Trophoblast cell (in vitro differentiated cells and primary cell): ENCODE measurements at regions not wholly inside any gene's neighbourhood (a gene's known extent, or its start where the extent isn't known, plus 50 kb on each side); places are given as distances from the start of the nearest gene placed in this dataset.

ENCODE experiments used
- DNase-seq, 2 donors: peaks; one replicate each; pipeline ENCODE4 v3.0.0-alpha.2; 2016
- H2AFZ ChIP-seq: 2 replicates; pipeline ENCODE4 v1.6.1; 2013; ENCODE audit warnings: low read length, moderate library complexity, mild to moderate bottlenecking; ENCODE audit not compliant: insufficient read depth, poor library complexity
- H2AK5ac ChIP-seq: 2 replicates; pipeline ENCODE4 v1.6.1; 2013; ENCODE audit warnings: mild to moderate bottlenecking, low read length
- H2BK120ac ChIP-seq: 2 replicates; pipeline ENCODE4 v1.6.1; 2013; ENCODE audit warnings: low read length, mild to moderate bottlenecking, moderate library complexity; ENCODE audit not compliant: insufficient read depth, poor library complexity
- H2BK12ac ChIP-seq: 2 replicates; pipeline ENCODE4 v1.6.1; 2013; ENCODE audit warnings: mild to moderate bottlenecking, low read length, moderate library complexity
- H2BK5ac ChIP-seq: 2 replicates; pipeline ENCODE4 v1.6.1; 2013; ENCODE audit warnings: low read length, low read depth, moderate library complexity, mild to moderate bottlenecking; ENCODE audit not compliant: poor library complexity
- H3K14ac ChIP-seq: 2 replicates; pipeline ENCODE4 v1.6.1; 2013; ENCODE audit warnings: mild to moderate bottlenecking, low read length
- H3K18ac ChIP-seq: 2 replicates; pipeline ENCODE4 v1.6.1; 2013; ENCODE audit warnings: mild to moderate bottlenecking, low read length
- H3K23ac ChIP-seq: 2 replicates; pipeline ENCODE4 v1.6.1; 2013; ENCODE audit warnings: low read length
- H3K27ac ChIP-seq: 2 replicates; pipeline ENCODE4 v1.5.1; 2013; ENCODE audit warnings: low read depth, mild to moderate bottlenecking, inconsistent platforms, low read length, moderate library complexity
- H3K27me3 ChIP-seq: 2 replicates; pipeline ENCODE4 v1.6.1; 2013; ENCODE audit warnings: inconsistent platforms, mild to moderate bottlenecking, low read length, moderate library complexity; ENCODE audit not compliant: insufficient read depth
- H3K36me3 ChIP-seq, 2 experiments: 1 replicate in 1 of 2; 2 replicates in 1 of 2; pipeline ENCODE4 v1.6.1; 2013; ENCODE audit warnings: low read length in 2 of 2, mild to moderate bottlenecking in 2 of 2, moderate library complexity in 1 of 2; ENCODE audit not compliant: insufficient read depth in 2 of 2, control insufficient read depth in 1 of 2
- H3K4ac ChIP-seq: 2 replicates; pipeline ENCODE4 v1.6.1; 2013; ENCODE audit warnings: low read depth, mild to moderate bottlenecking, low read length, moderate library complexity
- H3K4me1 ChIP-seq, 2 experiments: 1 replicate in 1 of 2; 2 replicates in 1 of 2; pipeline ENCODE4 v1.6.1; 2013; ENCODE audit warnings: low read length in 2 of 2, mild to moderate bottlenecking in 2 of 2, moderate library complexity in 1 of 2; ENCODE audit not compliant: insufficient read depth in 2 of 2, control insufficient read depth in 1 of 2
- H3K4me2 ChIP-seq: 2 replicates; pipeline ENCODE4 v1.6.1; 2013; ENCODE audit warnings: inconsistent platforms, mild to moderate bottlenecking, low read length, moderate library complexity
- H3K4me3 ChIP-seq: 2 replicates; pipeline ENCODE4 v1.5.1; 2013; ENCODE audit warnings: mild to moderate bottlenecking, low read depth, low read length, inconsistent platforms
- H3K79me1 ChIP-seq: one replicate; pipeline ENCODE4 v1.6.1; 2013; ENCODE audit warnings: low read length
- H3K79me2 ChIP-seq: 2 replicates; pipeline ENCODE4 v1.6.1; 2013; ENCODE audit warnings: low read length, mild to moderate bottlenecking; ENCODE audit not compliant: control insufficient read depth, insufficient read depth, poor library complexity
- H3K9ac ChIP-seq: 2 replicates; pipeline ENCODE4 v1.6.1; 2013; ENCODE audit warnings: mild to moderate bottlenecking, low read length
- H3K9me3 ChIP-seq: 2 replicates; pipeline ENCODE4 v1.6.1; 2013; ENCODE audit warnings: low read depth, mild to moderate bottlenecking, control low read depth, inconsistent platforms, low read length; ENCODE audit not compliant: insufficient read depth
- H4K12ac ChIP-seq: 2 replicates; pipeline ENCODE4 v1.6.1; 2013; ENCODE audit warnings: low read depth, mild to moderate bottlenecking, low read length, moderate library complexity
- H4K8ac ChIP-seq: 2 replicates; pipeline ENCODE4 v1.6.1; 2013; ENCODE audit warnings: low read depth, mild to moderate bottlenecking, low read length, moderate library complexity
- H4K91ac ChIP-seq: one replicate; pipeline ENCODE4 v1.6.1; 2013; ENCODE audit warnings: low read depth, mild to moderate bottlenecking, low read length, moderate library complexity
- WGBS: extraction: QIAGEN DNeasy Blood & Tissue Kit; methylation state at CpG from one replicate; pipeline ENCODE4 v1.1.7; 2013; ENCODE audit warnings: missing lambda C conversion rate; ENCODE audit not compliant: insufficient read length, insufficient coverage; ENCODE audit errors: extremely low coverage; 5-methylcytosine and 5-hydroxymethylcytosine counted together

DNA sequence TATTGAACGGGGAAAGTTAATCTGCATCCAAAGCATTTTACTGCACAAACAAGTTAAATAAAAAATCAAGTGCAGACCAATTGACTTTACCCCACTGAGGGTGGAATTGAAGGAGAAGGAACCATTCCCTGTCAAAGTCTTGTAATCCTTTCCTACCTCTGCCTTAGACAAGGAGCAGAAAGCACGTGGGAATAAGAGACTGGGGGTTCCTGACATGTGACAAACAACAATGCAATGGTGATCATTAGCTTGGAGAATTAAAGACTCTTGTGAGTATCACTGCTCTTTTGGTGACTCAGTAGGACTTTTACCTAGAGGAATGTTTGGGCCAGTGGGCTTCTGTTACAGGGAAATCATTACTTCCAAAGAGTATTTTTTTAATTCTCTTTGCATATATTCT lies 779.5 kb downstream of the TLR4 start:
- no peaks in the 10 kb centered on the region for H3K4me1 ChIP-seq
- no peaks in the 10 kb centered on the region for H3K27me3 ChIP-seq
- H4K8ac ChIP-seq, result no peak overlapping the region
- no CpG with 5 or more reads among the region's 2 CpGs for WGBS
- no peak overlapping the region for H3K18ac ChIP-seq
- no peaks in the 10 kb centered on the region for H3K9me3 ChIP-seq
- no peak overlapping the region for H2AFZ ChIP-seq
- H3K27ac ChIP-seq, result no peak overlapping the region
- H3K36me3 ChIP-seq, result no peaks in the 10 kb centered on the region
- H2BK120ac ChIP-seq, result no peak overlapping the region
- H3K79me2 ChIP-seq, result no peaks in the 10 kb centered on the region
- no peak overlapping the region for H3K23ac ChIP-seq
- no peak overlapping the region for H2BK5ac ChIP-seq
- H2AK5ac ChIP-seq, result no peak overlapping the region
- H2BK12ac ChIP-seq, result no peak overlapping the region
- no peak overlapping the region for H3K14ac ChIP-seq
- no peak overlapping the region for H3K9ac ChIP-seq
- H4K12ac ChIP-seq, result no peak overlapping the region
- no peak overlapping the region for H3K4me2 ChIP-seq
- no peak overlapping the region for H3K4me3 ChIP-seq
- H4K91ac ChIP-seq, result no peak overlapping the region
- no peaks in the 10 kb centered on the region for H3K79me1 ChIP-seq
- H3K4ac ChIP-seq, result no peak overlapping the region
- no peak for DNase-seq

DNA sequence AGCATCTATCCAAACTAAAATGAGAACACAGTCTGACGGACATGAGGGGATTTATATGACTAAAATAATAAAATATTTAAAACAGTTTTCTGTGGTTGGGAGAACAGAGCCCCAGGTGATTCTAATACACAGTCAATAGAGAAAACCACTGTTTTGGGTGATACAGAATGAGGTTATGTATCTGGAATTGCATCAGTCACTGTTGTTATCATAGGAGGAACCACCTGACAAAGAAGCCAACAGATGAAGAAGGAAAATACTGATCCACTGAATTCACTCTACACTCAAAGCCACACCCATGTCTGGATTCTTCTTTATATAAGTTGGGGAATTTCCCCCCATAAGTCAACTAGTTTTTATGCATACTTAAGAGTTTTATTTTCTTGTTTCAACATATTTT lies 799.0 kb downstream of the TLR4 start:
- H3K4me3 ChIP-seq, result no peak overlapping the region

GRCh38 chr9:118510711-118511110 lies 806.5 kb downstream of the TLR4 start:
- H3K36me3 ChIP-seq, result no peaks in the 10 kb centered on the region
- no peak overlapping the region for H3K23ac ChIP-seq
- H3K18ac ChIP-seq, result no peak overlapping the region
- no peak overlapping the region for H4K12ac ChIP-seq
- no peak overlapping the region for H2AFZ ChIP-seq
- no peaks in the 10 kb centered on the region for H3K79me1 ChIP-seq
- DNase-seq, result no peak
- H3K27me3 ChIP-seq, result no peaks in the 10 kb centered on the region
- H3K4ac ChIP-seq, result no peak overlapping the region
- H3K9ac ChIP-seq, result no peak overlapping the region
- no peaks in the 10 kb centered on the region for H3K9me3 ChIP-seq
- no peak overlapping the region for H2BK120ac ChIP-seq
- no peaks in the 10 kb centered on the region for H3K4me1 ChIP-seq
- no peak overlapping the region for H3K14ac ChIP-seq
- H3K4me3 ChIP-seq, result no peak overlapping the region
- no peaks in the 10 kb centered on the region for H3K79me2 ChIP-seq
- no peak overlapping the region for H4K8ac ChIP-seq
- no peak overlapping the region for H2AK5ac ChIP-seq
- no peak overlapping the region for H3K27ac ChIP-seq
- no peak overlapping the region for H2BK12ac ChIP-seq
- H2BK5ac ChIP-seq, result no peak overlapping the region
- no peak overlapping the region for H4K91ac ChIP-seq
- no peak overlapping the region for H3K4me2 ChIP-seq
- no CpG with 5 or more reads among the region's 4 CpGs for WGBS

More for the DNA sequence above, 799.0 kb downstream of the TLR4 start:
- no peak overlapping the region for H2BK5ac ChIP-seq
- H2AFZ ChIP-seq, result no peak overlapping the region
- no peak overlapping the region for H3K4ac ChIP-seq
- no peak overlapping the region for H4K12ac ChIP-seq
- no peak overlapping the region for H3K4me2 ChIP-seq
- no peaks in the 10 kb centered on the region for H3K27me3 ChIP-seq
- H4K8ac ChIP-seq, result no peak overlapping the region
- no peak for DNase-seq
- H3K27ac ChIP-seq, result no peak overlapping the region
- no peak overlapping the region for H2AK5ac ChIP-seq
- H2BK120ac ChIP-seq, result no peak overlapping the region
- H2BK12ac ChIP-seq, result no peak overlapping the region
- H3K9ac ChIP-seq, result no peak overlapping the region
- H3K23ac ChIP-seq, result no peak overlapping the region
- H3K9me3 ChIP-seq, result peaks cover 5% of the 10 kb centered on the region
- no peaks in the 10 kb centered on the region for H3K79me2 ChIP-seq
- H3K14ac ChIP-seq, result no peak overlapping the region
- H4K91ac ChIP-seq, result no peak overlapping the region
- no peaks in the 10 kb centered on the region for H3K36me3 ChIP-seq
- no peaks in the 10 kb centered on the region for H3K4me1 ChIP-seq
- H3K79me1 ChIP-seq, result no peaks in the 10 kb centered on the region
- no CpG with 5 or more reads among the region's 1 CpG for WGBS
- H3K18ac ChIP-seq, result no peak overlapping the region

DNA sequence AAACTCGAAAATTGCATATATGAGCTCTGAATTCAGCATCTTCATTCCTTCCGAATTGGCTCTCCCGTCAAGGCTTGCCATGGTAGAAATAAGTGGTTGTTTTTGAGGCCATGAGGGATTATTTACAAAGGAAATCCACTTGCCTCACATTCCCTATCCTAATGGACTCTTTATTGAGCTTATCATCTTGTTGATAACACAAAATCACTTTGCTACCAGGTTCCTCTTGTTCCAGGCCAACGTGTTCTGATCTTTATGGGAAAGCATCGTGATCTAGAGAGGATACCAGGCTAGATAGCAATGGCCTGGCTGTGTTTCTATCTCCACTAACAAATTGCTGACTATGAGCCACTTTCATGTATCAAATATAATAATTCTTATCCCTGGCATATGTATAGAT lies 811.7 kb downstream of the TLR4 start:
- Histone ChIP-seq H3K23ac (no peak overlapping the region), H2AFZ (no peak overlapping the region), H3K4ac (no peak overlapping the region), H4K12ac (no peak overlapping the region), H3K4me1 (no peaks in the 10 kb centered on the region), H3K14ac (no peak overlapping the region), H3K9me3 (no peaks in the 10 kb centered on the region), H3K27ac (no peak overlapping the region), H3K18ac (no peak overlapping the region), H2BK120ac (no peak overlapping the region), H3K4me3 (no peak overlapping the region), H4K8ac (no peak overlapping the region), H3K4me2 (no peak overlapping the region), H3K79me2 (no peaks in the 10 kb centered on the region), H2AK5ac (no peak overlapping the region), H3K36me3 (no peaks in the 10 kb centered on the region), H3K9ac (no peak overlapping the region), H3K27me3 (no peaks in the 10 kb centered on the region), H2BK5ac (no peak overlapping the region), H4K91ac (no peak overlapping the region), H3K79me1 (no peaks in the 10 kb centered on the region), H2BK12ac (no peak overlapping the region)
- DNase-seq, result no peak
- WGBS, result no CpG with 5 or more reads among the region's 5 CpGs
